Non-pigmented ciliary epithelial cell (primary cell): ENCODE measurements at regions not wholly inside any gene's neighbourhood (a gene's known extent, or its start where the extent isn't known, plus 50 kb on each side); places are given as distances from the start of the nearest gene placed in this dataset.

Source experiments
- DNase-seq: peaks from one replicate; pipeline ENCODE4 v3.0.0-alpha.2; 2010; ENCODE audit warnings: low read depth

DNA sequence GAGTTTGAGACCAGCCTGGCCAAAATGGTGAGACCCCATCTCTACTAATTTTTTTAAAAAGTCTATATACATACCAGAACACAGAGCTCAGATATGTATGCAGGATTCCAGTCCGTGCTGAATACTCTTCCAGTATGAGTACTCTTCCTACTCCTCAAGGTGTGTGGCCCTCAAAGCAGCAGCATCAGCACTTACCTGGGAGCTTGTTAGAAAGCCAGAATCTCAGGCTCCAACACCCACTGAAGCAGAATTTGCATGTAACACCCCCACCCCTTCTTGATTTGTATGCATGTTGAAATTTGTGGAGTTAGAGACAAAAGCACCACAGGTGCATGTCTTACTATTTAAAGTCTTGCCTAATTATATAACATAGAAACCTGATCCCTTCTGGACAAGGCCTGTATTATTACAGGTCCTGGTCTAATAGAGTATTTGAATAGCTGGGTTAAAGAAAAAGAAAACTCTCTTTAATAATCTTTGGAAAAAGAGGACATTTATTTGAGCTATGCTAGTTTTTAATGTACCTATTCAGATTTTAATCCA lies 50.3 kb upstream of the NFE2L2 start:
- DNase-seq: no peak

DNA sequence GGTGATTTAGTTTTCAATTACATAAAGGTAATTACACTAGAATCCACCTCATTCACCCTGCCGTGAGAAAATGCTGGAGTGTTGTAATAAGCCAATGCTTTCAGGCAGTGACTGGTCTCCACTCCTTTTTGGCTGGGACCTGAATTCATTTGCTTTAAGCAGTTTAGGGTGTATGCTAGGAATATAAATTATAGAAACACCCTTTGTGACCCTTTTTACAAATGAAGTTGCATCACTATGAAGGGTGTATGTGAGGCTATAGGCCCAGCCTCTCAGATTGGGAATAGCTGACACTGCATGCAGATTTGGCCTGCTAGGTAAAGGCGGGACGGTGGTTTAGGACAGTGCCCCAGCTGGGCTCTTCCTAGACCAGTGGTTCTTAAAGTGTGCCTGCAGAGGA lies 50.8 kb upstream of the NFE2L2 start:
- DNase-seq: no peak

DNA sequence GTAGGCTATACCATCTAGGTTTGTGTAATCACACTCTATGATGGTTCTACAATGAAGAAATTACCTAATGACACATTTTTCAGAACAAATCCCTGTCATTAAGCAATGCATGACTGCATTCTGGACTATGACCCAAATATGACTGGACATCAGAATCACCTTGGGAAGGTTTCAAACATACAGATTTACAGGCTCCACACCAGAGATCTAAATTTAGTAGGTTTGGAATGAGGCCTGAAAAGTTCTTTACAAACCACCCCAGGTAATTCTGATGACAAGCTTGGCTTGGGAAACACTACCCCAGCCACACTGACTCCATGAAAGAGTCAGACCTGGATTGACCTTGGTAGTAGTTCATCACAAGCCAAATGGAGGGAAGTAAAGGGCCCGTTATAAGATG lies 52.2 kb upstream of the NFE2L2 start:
- no peak for DNase-seq

DNA sequence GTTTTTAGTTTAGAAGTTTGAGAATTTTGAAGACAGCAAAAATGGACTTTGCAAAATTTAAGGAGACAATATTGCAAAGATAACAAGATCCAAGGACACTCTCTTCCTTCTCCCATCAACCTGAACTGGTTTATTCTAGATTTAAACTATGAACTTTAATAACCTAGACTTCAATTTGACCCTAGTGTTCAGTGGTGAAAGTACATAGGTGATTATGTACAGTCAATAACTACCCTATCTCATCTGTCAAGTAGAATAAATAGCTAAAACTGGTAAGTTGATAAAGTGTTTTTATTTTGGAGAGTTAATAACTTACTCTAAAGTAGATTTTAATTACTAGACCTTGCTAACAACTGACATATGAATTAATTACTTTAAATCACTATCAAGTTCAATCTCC lies 52.9 kb upstream of the NFE2L2 start:
- no peak for DNase-seq

DNA sequence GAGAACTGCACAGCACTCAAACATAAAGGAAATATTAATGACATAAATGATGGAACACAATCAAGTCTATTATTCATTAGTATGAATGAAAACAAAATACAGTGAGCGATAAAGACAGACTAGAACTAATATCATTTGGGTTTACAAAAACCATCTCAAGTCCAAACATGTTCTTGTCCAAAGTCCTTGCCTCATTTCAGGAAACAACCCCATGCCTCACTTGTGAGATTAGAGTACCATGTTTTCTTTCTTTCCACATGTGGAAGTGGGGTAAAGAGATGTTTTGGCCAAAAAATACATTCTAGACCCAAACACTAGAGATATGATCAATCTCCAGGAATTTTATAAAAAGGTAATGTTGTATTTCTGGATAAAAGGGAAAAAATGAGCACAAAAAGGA lies 53.3 kb upstream of the NFE2L2 start:
- no peak for DNase-seq

DNA sequence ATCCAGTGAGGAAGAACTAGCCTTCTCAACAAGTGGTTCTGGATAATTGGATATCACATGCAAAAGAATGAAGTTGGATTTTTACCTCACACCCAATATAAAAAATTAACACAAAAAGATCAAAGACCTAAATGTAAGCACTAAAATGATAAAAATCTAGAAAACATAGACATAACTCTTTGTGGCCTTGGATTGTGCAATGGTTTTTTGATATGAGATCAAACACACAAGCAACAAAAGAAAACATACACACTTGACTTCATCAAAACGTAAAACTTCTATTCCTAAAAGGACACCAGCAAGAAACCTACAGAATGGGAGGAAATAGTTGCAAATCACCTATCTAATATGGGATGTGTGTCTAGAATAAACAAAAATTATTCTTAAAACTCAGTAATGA lies 54.1 kb upstream of the NFE2L2 start:
- no peak for DNase-seq

DNA sequence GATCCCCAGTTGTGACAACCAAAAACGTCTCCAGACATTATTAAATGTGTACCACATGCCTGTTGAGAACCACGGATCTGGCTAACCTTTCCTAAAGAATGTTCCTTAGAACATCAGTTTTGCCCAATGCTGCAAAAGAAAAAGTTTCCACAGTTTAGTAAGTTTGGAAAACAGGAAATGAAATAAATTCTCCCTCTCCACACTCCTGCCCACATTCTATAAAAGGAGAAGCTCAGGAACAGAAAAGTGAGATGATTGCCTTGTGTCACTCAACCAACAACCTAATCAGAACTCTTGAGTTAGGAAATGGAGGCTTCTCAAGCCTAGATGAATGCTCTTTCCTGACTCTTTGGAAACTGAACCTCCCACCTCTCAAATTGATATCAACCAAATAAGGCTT lies 56.1 kb upstream of the NFE2L2 start:
- no peak for DNase-seq

DNA sequence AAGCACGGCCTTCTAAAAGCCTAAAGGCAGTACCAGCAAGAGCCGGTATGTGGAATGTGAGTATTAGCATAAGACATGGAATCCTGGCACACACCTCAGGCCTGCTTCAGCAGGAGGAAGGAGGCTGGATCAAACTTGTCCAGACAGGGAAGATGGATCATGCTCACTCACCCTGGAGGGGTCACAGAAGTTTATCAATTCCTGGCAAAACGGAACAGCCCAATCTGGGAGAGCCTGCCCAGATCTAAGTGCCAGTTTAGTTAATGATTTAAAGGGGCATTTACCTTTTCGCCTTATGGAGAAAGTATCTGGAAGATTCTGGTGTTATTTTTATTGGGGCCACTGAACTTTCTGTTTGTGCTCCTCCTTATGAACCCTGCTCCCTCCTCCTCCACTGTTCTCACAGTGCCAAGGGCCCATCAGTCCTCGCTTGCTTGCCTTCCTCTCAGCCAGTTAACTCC lies 58.3 kb upstream of the NFE2L2 start:
- no peak for DNase-seq

DNA sequence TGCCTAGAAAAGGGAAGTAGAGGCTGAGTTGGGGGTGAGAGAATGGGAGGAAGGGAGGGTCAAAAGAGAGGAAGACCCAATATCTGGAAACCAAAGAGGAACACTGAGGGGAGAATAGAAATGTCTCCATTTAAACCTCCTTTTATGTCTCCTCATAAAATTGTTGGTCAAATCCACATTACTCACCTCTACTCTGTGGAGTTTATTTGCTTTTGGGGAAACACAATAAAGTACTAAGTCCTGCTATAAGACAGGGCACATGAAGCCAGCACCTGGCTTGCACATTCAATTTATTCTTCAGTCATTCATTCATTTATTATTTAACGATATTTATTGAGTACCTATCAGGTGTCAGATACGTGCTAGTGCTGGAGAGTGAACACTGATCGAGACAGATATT lies 60.3 kb upstream of the NFE2L2 start:
- no peak for DNase-seq

DNA sequence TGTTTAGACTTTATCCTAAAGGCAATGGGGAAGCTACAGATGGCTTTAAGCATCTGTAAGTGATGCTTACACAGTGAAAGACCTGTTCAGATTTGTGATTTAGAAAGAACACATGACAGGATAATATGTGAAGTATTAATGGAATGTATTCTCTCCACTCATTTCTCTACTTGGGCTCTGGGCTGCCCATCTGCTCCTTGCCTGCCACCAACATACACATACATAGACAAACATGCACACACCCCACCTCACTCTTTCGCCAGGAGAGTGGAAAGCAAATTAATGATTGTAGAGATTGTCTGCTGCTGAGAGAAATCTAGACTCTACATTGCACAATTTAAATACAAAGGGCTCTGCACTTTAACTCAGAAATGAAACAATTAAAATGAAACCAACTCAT lies 61.0 kb upstream of the NFE2L2 start:
- DNase-seq: no peak

DNA sequence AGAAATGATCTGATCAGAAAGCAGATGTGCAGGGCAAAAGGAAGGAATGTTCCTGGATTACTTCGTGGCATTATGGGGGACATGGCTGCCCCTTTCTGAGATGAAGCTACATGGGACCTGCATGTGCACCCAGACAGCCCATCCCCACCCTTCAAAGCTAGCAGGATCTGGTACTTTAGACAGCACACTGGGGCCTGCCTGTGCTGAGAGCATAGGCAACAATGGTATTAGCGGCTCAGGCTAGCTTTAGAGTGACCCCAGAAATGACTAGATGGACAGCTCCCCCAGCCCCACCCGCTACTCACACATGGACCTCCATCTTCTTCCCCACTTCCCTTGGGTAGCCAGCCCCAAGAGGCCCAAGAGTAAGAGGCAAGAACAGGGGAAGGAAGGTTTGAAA lies 61.5 kb upstream of the NFE2L2 start:
- DNase-seq: no peak

DNA sequence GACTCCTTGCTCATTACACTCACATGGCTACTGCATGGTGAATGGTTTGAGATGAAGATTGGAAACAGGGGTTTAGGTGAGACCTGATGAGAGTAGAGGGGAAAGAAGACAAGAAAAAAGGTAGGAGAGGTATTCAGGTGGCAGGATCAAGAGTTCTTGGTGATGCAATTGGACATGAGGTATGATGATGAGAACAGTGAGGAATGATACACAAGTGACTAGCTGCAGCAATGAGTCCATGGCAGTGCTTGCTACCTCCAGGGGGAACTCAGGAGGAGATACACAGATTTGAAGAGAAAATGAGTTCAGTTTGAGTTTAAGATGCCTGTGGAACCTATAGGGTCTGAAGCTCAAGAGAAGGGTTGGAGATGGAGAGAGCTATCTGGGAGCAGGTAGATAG lies 62.1 kb upstream of the NFE2L2 start:
- DNase-seq: no peak

DNA sequence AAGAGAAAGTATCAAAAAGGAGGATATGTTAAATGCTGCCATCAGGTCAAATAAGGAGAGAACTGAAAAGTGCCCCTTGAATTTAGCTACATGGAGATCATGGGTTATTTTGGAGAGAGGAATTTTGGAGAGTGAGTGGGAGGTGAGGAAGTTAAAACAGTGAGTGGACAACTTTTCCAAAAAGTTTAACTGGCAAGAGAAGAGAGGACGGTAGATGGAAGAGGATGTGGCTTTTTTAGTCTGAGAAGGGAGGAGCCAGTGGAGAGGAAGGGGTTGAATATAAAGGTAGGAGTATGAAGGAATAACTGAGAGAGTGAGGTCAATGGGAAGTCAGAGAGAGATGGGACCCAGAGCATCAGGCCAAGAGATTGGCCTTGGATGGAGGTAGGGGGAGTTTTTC lies 62.5 kb upstream of the NFE2L2 start:
- DNase-seq: no peak

DNA sequence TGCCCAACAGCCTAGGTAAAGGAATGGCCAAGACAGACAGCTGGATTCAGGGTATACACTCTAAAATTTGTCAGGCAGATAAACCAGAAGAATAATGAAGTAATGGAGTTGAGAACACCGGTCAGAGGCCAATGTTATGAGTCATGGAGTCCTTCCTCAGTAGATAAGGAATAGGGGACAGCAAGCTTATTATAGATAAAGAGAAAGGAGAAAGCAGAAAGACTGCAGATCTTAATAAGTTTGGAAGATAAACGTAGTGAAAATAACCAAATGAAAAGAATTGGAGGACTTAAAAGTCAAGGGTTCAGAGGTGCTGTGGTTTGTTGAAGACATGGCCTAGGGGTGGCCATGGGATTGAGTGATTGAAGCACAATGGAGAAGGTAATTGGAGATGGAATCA lies 63.5 kb upstream of the NFE2L2 start:
- DNase-seq: no peak

DNA sequence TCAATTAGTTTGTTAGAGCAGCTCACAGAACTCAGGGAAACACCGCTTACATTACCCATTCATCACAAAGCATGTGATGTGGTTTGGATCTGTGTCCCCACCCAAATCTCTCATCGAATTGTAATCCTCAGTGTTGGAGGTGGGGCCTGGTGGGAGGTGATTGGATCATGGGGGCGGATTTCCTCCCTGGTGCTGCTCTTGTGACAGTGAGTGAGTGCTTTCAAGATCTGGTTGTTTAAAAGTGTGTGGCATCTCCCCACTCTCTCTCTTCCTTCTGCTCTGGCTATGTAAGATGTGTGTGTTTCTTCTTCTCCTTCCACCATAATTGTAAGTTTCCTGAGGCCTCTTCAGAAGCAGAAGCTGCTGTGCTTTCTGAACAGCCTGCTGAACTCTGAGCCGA lies 63.5 kb upstream of the AGPS start:
- DNase-seq: no peak

DNA sequence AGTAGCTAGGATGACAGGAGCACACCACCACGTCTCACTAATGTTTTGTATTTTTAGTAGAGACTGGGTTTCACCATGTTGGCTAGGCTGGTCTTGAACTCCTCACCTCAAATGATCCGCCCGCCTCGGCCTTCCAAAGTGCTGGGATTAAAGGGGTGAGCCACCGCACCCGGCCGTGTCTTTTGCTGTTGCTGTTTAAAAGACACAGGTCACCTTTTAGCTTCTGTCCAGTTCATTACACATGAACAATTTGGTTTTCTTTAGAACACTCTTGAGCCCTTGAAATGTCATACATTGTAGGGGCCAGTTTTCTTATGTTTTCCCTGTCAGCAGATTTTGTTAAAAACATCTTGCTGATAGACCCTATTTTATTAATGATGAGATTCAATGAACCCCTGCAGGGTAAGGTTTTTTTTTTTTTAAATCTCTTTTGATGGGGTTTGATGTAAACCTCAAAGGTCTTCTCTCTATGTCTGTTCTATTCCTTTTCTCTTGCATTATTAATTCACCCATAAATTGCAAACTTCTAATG lies 61.0 kb upstream of the AGPS start:
- no peak for DNase-seq

DNA sequence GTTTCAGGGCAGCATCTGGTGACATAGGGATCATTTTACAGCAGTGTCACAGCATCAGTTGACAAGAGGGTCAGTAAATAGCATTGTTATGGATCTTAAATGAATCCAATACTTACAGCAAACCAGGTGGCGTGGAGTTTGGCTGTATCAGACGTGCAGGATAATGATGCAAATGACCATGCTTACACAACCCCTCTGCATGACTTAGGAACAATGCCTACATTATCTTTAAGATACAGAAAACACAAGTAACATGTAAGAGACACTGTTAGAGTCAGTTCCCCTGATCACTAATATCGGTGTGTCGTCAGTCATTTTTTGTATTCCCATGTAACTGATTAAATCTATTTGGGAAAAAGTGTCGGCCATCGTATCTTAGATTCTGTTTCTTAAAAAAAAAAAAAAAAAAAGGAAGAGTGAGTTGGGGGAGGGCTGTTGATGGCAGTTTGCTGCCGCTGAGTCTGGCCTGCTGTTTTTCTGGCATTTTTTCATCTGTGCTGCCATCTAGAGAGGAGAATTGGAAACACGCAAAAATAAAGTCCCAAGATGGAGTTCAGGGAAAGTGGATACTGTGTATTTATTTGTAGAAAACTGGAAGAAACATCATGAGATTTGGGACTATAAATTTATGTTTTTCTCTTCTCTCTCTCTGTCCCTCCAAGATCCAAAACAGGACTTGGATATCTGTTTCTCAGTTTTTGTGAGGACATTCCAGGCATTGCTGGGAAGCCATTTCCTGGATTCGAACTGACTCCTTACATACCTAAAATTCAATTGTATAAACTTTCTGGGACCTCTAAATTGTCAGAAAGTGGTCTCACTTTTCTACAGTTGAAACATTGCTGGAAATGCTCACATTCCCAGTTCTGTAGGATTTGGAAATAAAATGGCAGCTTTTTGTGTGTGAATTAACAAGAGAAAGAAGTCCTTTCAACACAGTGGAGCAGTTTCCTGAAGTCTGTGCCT lies 60.3 kb upstream of the AGPS start:
- DNase-seq: no peak

DNA sequence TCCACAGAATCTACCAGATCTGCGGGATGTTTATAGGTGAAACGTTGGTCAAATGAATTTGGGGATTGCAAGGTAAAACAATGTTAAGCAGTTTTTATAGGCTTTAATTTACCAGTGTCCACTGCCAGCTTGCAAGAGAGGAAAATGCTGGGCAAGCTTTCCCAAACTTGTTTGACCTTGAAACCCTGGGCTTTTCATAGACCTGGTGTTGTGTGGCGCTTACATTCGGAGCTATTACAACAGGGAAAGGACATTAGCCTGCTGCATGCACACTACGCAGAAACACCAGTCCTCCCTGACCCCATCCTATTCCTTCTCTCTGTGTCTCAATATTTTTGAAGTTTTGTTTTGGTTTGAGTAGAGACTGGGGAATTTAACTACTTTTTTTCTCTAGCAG lies 59.6 kb upstream of the AGPS start:
- DNase-seq: no peak

DNA sequence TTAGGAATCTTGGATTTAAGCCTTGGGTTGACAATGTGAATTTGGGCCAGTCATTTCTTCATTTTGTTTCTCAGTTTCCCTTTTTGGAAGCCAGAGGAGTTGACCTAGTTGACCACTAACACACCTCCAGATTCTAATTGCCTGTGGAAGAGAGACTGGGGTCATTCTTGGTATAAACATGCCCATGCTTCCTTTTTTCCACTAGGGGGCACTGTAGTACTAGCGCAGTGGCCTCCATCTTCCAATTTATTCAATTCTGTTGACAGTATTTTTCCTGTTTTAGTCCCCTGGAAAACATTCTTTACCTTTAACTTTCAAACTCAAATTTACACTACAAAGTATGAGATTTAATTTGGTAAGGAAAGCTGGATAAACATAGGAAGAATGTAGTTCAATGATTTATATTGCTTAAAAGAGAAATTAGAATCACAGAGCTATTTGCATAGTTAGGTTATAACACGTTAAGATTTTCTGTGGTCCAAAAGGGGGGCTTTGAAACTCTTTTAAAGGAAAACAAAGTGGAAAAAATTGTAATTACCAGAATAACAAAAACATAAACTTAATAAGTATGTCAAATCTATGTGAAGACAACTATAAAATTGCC lies 57.5 kb upstream of the AGPS start:
- no peak for DNase-seq

DNA sequence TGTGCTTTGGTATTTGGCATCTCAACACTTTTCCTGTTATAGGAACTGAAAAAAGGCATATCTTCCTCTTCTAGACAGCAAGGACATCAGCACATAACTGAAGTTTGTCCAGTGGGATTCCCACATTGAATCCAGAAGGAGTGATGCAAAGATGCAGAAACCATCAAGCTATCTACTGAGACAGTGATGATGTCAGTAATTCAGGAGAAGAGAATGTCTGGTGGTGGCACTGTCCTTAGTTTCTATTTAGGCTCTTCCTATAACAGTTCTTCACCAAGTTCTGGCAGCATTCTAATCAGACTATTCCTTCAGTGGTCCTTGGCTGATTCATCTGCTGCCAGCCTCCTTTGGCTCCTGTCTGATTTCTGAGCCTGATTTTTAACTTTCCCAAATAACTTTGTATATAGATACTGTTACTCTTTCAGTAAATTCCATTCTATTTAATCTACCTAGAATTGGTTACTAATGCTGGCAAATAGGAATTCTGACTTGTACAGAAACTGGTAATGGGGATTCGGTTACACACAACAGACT lies 56.6 kb upstream of the AGPS start:
- DNase-seq: no peak

DNA sequence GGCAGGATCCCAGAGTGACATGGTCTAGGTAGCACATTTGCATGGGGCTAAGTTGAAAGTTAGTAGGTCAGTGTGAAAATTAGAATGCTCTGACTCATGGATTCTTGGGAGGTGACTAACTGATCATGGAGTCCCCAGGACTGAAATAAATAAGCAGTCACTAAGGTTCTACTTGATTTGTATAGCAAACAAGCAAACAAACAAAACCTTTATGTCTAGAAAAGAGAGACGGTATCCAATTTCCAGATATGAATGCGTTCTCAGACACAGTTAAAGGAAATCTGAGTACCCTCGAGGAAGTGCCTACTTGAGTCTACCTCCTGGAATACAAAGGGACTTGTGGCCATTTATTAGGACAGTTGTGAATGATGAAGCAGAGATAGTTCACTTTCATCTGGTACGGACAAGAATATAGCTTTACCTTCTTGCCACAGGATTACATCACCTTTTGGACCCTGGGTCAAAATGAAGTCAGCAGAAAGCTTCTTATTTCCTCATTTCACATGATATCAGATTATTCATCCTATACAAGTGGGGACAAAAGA lies 54.3 kb upstream of the AGPS start:
- DNase-seq: peak; percentile 51

DNA sequence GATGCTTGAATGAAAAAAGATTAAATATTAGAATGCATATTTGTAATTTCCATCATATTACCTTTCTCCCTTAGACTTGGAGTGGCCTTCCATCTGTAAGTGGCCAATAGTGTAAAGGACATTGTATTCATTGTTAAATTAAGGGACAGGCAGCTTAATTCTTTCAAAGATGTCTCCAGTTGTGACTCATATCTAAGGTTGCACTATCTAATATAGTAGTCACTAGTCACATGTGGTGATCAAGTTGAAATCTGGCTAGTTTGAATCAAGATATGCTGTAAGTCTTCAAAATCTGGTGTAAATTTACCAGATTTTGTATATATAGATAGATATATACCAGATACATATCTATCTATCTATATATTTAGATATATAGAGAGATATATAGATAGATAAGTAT lies 52.4 kb upstream of the AGPS start:
- DNase-seq: no peak

DNA sequence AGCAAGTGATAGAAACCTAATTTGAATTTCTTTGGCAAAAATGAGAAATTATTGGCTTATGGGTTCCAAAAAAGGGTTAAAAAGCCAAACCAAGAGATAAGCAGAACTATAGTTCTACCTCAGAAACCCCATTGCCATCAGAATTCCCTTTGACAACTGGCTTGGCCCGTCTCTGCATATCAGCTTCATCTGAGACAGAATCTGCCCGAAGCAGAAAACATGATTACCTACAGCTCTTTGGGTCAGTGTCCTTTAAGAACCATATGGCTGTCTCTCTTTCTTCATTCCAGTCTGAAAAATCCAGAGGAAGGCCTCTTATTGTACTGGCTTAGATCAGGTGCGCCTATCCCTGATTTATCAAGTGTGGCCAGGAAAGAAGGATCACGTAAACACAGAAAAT lies 49.8 kb upstream of the AGPS start:
- no peak for DNase-seq
